CD8-positive, alpha-beta memory T cell (primary cell): ENCODE measurements at regions not wholly inside any gene's neighbourhood (a gene's known extent, or its start where the extent isn't known, plus 50 kb on each side); places are given as distances from the start of the nearest gene placed in this dataset.

Source experiments
- CTCF ChIA-PET: fragments of 350-600 bp; sonication (Branson Sonifier 250); formaldehyde crosslinking; loops from one replicate; lab custom pipeline; 2021; ENCODE audit warnings: antibody characterized with exemption; lab: Charles Lee
- POLR2A ChIA-PET: fragments of 350-600 bp; sonication (Branson Sonifier 250); formaldehyde crosslinking; loops from one replicate; lab custom pipeline; 2021; ENCODE audit warnings: antibody characterized with exemption; lab: Charles Lee
- DNase-seq, 5 donors: peaks; one replicate each; pipeline versions ENCODE4 v3.0.0 to v3.0.0-alpha.2; 2020 to 2022; ENCODE audit warnings: mixed read lengths in 1 of 5
- H3K27ac ChIP-seq: one replicate; pipeline ENCODE4 v1.7.0; 2013; ENCODE audit warnings: low read depth, mild to moderate bottlenecking, low read length, moderate library complexity
- H3K27me3 ChIP-seq: 2 replicates; pipeline ENCODE4 v1.7.0; 2013; ENCODE audit warnings: low read length, mild to moderate bottlenecking; ENCODE audit not compliant: insufficient read depth, poor library complexity, severe bottlenecking
- H3K36me3 ChIP-seq: 2 replicates; pipeline ENCODE4 v1.7.0; 2013; ENCODE audit warnings: mild to moderate bottlenecking, low read length, moderate library complexity; ENCODE audit not compliant: insufficient read depth
- H3K4me1 ChIP-seq: 2 replicates; pipeline ENCODE4 v1.7.0; 2013; ENCODE audit warnings: mild to moderate bottlenecking, low read length, moderate library complexity; ENCODE audit not compliant: insufficient read depth
- H3K4me3 ChIP-seq: 2 replicates; pipeline ENCODE4 v1.7.0; 2013; ENCODE audit warnings: mild to moderate bottlenecking, low read length
- H3K9me3 ChIP-seq: 2 replicates; pipeline ENCODE4 v1.7.0; 2013; ENCODE audit warnings: mild to moderate bottlenecking, low read length
- H3K27ac Mint-ChIP-seq, 8 donors: one replicate each; pipeline ENCODE4 v1.8.0; 2020 to 2021; ENCODE audit warnings: mixed read lengths in 8 of 8, mild to moderate bottlenecking in 6 of 8, inconsistent platforms in 3 of 8, moderate library complexity in 3 of 8
- H3K27me3 Mint-ChIP-seq, 2 donors: one replicate each; pipeline ENCODE4 v1.8.0; 2020 to 2021; ENCODE audit warnings: mixed read lengths in 2 of 2, mild to moderate bottlenecking in 1 of 2, moderate library complexity in 1 of 2
- H3K36me3 Mint-ChIP-seq, 3 donors: one replicate each; pipeline ENCODE4 v1.8.0; 2020 to 2021; ENCODE audit warnings: mixed read lengths in 3 of 3, inconsistent platforms in 1 of 3, mild to moderate bottlenecking in 1 of 3
- H3K4me1 Mint-ChIP-seq, 3 donors: one replicate each; pipeline ENCODE4 v1.8.0; 2020 to 2021; ENCODE audit warnings: mixed read lengths in 3 of 3, inconsistent platforms in 1 of 3, mild to moderate bottlenecking in 1 of 3
- H3K4me3 Mint-ChIP-seq, 7 donors: one replicate each; pipeline ENCODE4 v1.8.0; 2020 to 2021; ENCODE audit warnings: mixed read lengths in 7 of 7, mild to moderate bottlenecking in 6 of 7, moderate library complexity in 4 of 7, inconsistent platforms in 2 of 7
- H3K9me3 Mint-ChIP-seq, 5 donors: one replicate each; pipeline ENCODE4 v1.8.0; 2020 to 2022; ENCODE audit warnings: mixed read lengths in 5 of 5, mild to moderate bottlenecking in 3 of 5, moderate library complexity in 2 of 5, inconsistent platforms in 1 of 5

- DNase-seq: no peak
- ChIA-PET CTCF (no interaction called here), POLR2A (no interaction called here)
- Mint-ChIP-seq H3K9me3 (peaks cover 5 to 9% (median 7%) of the 10 kb centered on the region in 5 donors), H3K4me1 (no peaks in the 10 kb centered on the region), H3K4me3 (no peak overlapping the region), H3K27me3 (no peaks in the 10 kb centered on the region), H3K27ac (no peak overlapping the region), H3K36me3 (no peaks in the 10 kb centered on the region)
- no peaks in the 10 kb centered on the region for H3K27me3 ChIP-seq
- no peaks in the 10 kb centered on the region for H3K9me3 ChIP-seq
- no peaks in the 10 kb centered on the region for H3K36me3 ChIP-seq
- no peak overlapping the region for H3K27ac ChIP-seq
- H3K4me3 ChIP-seq: no peak overlapping the region
- H3K4me1 ChIP-seq: no peaks in the 10 kb centered on the region
These were observed 250.3 kb upstream of the ZNF608 start for GRCh38 chr5:124996764-124997077.

- H3K9me3 Mint-ChIP-seq: peaks cover 4 to 11% (median 9%) of the 10 kb centered on the region in 5 donors
- no peaks in the 10 kb centered on the region for H3K4me1 Mint-ChIP-seq
- Histone ChIP-seq H3K36me3 (no peaks in the 10 kb centered on the region), H3K9me3 (no peaks in the 10 kb centered on the region), H3K4me1 (no peaks in the 10 kb centered on the region), H3K4me3 (no peak overlapping the region), H3K27ac (no peak overlapping the region), H3K27me3 (no peaks in the 10 kb centered on the region)
- no peaks in the 10 kb centered on the region for H3K36me3 Mint-ChIP-seq
- no peak overlapping the region for H3K27ac Mint-ChIP-seq
- ChIA-PET CTCF (no interaction called here), POLR2A (no interaction called here)
- no peaks in the 10 kb centered on the region for H3K27me3 Mint-ChIP-seq
- H3K4me3 Mint-ChIP-seq: no peak overlapping the region
- DNase-seq: no peak
These were observed 250.9 kb upstream of the ZNF608 start for GRCh38 chr5:124997186-124997893.

- H3K4me3 Mint-ChIP-seq: no peak overlapping the region
- no peaks in the 10 kb centered on the region for H3K4me1 ChIP-seq
- no peaks in the 10 kb centered on the region for H3K9me3 ChIP-seq
- H3K4me3 ChIP-seq: no peak overlapping the region
- no peaks in the 10 kb centered on the region for H3K36me3 Mint-ChIP-seq
- H3K27ac Mint-ChIP-seq: no peak overlapping the region
- H3K4me1 Mint-ChIP-seq: no peaks in the 10 kb centered on the region
- no peaks in the 10 kb centered on the region for H3K27me3 Mint-ChIP-seq
- no peak for DNase-seq
- POLR2A ChIA-PET: no interaction called here
- peaks cover 4 to 11% (median 8%) of the 10 kb centered on the region in 5 donors for H3K9me3 Mint-ChIP-seq
- CTCF ChIA-PET: no interaction called here
- H3K27me3 ChIP-seq: no peaks in the 10 kb centered on the region
- H3K36me3 ChIP-seq: no peaks in the 10 kb centered on the region
- H3K27ac ChIP-seq: no peak overlapping the region
These were observed 252.1 kb upstream of the ZNF608 start for GRCh38 chr5:124998520-124998919.

GRCh38 chr5:125002727-125003598, 256.5 kb upstream of the ZNF608 start:
- no peaks in the 10 kb centered on the region for H3K27me3 Mint-ChIP-seq

GRCh38 chr5:125004009-125004408, 257.6 kb upstream of the ZNF608 start:
- Histone ChIP-seq H3K36me3 (no peaks in the 10 kb centered on the region), H3K27ac (no peak overlapping the region), H3K4me1 (no peaks in the 10 kb centered on the region), H3K27me3 (no peaks in the 10 kb centered on the region), H3K4me3 (no peak overlapping the region), H3K9me3 (no peaks in the 10 kb centered on the region)
- H3K4me3 Mint-ChIP-seq: no peak overlapping the region
- POLR2A ChIA-PET: no interaction called here
- H3K36me3 Mint-ChIP-seq: no peaks in the 10 kb centered on the region
- H3K27me3 Mint-ChIP-seq: no peaks in the 10 kb centered on the region
- no peak overlapping the region for H3K27ac Mint-ChIP-seq
- H3K4me1 Mint-ChIP-seq: peaks cover 0 to 2% (median 0%) of the 10 kb centered on the region in 3 donors
- peaks cover 4 to 10% (median 6%) of the 10 kb centered on the region in 5 donors for H3K9me3 Mint-ChIP-seq
- CTCF ChIA-PET: no interaction called here
- no peak for DNase-seq

More at GRCh38 chr5:125002727-125003598, 256.5 kb upstream of the ZNF608 start:
- no peak for DNase-seq
- no peaks in the 10 kb centered on the region for H3K9me3 ChIP-seq
- no peak overlapping the region for H3K4me3 ChIP-seq
- Mint-ChIP-seq H3K4me1 (peaks cover 0 to 2% (median 0%) of the 10 kb centered on the region in 3 donors), H3K4me3 (no peak overlapping the region), H3K36me3 (no peaks in the 10 kb centered on the region), H3K27ac (no peak overlapping the region), H3K9me3 (peaks cover 4 to 10% (median 6%) of the 10 kb centered on the region in 5 donors)
- ChIA-PET CTCF (no interaction called here), POLR2A (no interaction called here)
- H3K36me3 ChIP-seq: no peaks in the 10 kb centered on the region
- H3K27ac ChIP-seq: no peak overlapping the region
- H3K27me3 ChIP-seq: no peaks in the 10 kb centered on the region
- no peaks in the 10 kb centered on the region for H3K4me1 ChIP-seq

- peaks cover 0 to 2% (median 0%) of the 10 kb centered on the region in 3 donors for H3K4me1 Mint-ChIP-seq
- Histone ChIP-seq H3K9me3 (no peaks in the 10 kb centered on the region), H3K36me3 (no peaks in the 10 kb centered on the region), H3K4me1 (no peaks in the 10 kb centered on the region), H3K27me3 (no peaks in the 10 kb centered on the region), H3K4me3 (no peak overlapping the region), H3K27ac (no peak overlapping the region)
- no peaks in the 10 kb centered on the region for H3K36me3 Mint-ChIP-seq
- ChIA-PET CTCF (no interaction called here), POLR2A (no interaction called here)
- peaks cover 5 to 6% (median 6%) of the 10 kb centered on the region in 5 donors for H3K9me3 Mint-ChIP-seq
- no peak overlapping the region for H3K27ac Mint-ChIP-seq
- H3K4me3 Mint-ChIP-seq: no peak overlapping the region
- no peaks in the 10 kb centered on the region for H3K27me3 Mint-ChIP-seq
- no peak for DNase-seq
These were observed 258.8 kb upstream of the ZNF608 start for GRCh38 chr5:125005266-125005665.

GRCh38 chr5:125006011-125006685, 259.7 kb upstream of the ZNF608 start:
- POLR2A ChIA-PET: no interaction called here
- H3K27ac ChIP-seq: no peak overlapping the region

GRCh38 chr5:125010356-125010755, 263.9 kb upstream of the ZNF608 start:
- H3K4me1 Mint-ChIP-seq: peaks cover 0 to 2% (median 0%) of the 10 kb centered on the region in 3 donors
- peaks cover 0 to 5% (median 2%) of the 10 kb centered on the region in 5 donors for H3K9me3 Mint-ChIP-seq
- ChIA-PET POLR2A (no interaction called here), CTCF (no interaction called here)
- H3K27me3 Mint-ChIP-seq: no peaks in the 10 kb centered on the region
- H3K27ac ChIP-seq: no peak overlapping the region
- H3K27me3 ChIP-seq: no peaks in the 10 kb centered on the region
- H3K27ac Mint-ChIP-seq: no peak overlapping the region
- H3K36me3 Mint-ChIP-seq: no peaks in the 10 kb centered on the region
- H3K9me3 ChIP-seq: no peaks in the 10 kb centered on the region
- H3K36me3 ChIP-seq: no peaks in the 10 kb centered on the region
- no peak for DNase-seq
- no peaks in the 10 kb centered on the region for H3K4me1 ChIP-seq
- no peak overlapping the region for H3K4me3 Mint-ChIP-seq
- no peak overlapping the region for H3K4me3 ChIP-seq

More at GRCh38 chr5:125006011-125006685, 259.7 kb upstream of the ZNF608 start:
- Histone ChIP-seq H3K36me3 (no peaks in the 10 kb centered on the region), H3K9me3 (no peaks in the 10 kb centered on the region), H3K4me3 (no peak overlapping the region), H3K4me1 (no peaks in the 10 kb centered on the region), H3K27me3 (no peaks in the 10 kb centered on the region)
- Mint-ChIP-seq H3K27me3 (no peaks in the 10 kb centered on the region), H3K36me3 (no peaks in the 10 kb centered on the region), H3K27ac (no peak overlapping the region), H3K4me3 (no peak overlapping the region), H3K9me3 (peaks cover 2 to 6% (median 4%) of the 10 kb centered on the region in 5 donors), H3K4me1 (peaks cover 0 to 2% (median 0%) of the 10 kb centered on the region in 3 donors)
- CTCF ChIA-PET: no interaction called here
- DNase-seq: no peak
